Gastrocnemius medialis (tissue), 4 donors: ENCODE measurements at regions not wholly inside any gene's neighbourhood (a gene's known extent, or its start where the extent isn't known, plus 50 kb on each side); places are given as distances from the start of the nearest gene placed in this dataset.

Experiments
- CTCF ChIP-seq, 5 experiments: fragments of 450-650 bp in 3 of 5; fragments of 200-600 bp in 2 of 5; sonication (generic) in 2 of 5; IDR thresholded peaks in 4 of 5; conservative IDR thresholded peaks in 1 of 5; 1 replicate in 4 of 5; 2 replicates in 1 of 5; pipeline ENCODE4 v1.5.1; 2016 to 2019; ENCODE audit warnings: antibody characterized with exemption in 5 of 5, mild to moderate bottlenecking in 3 of 5, moderate library complexity in 3 of 5
- POLR2A ChIP-seq, 2 donors: fragments of 450-650 bp; IDR thresholded peaks; one replicate each; pipeline ENCODE4 v1.6.1; 2017; ENCODE audit warnings: antibody characterized with exemption in 2 of 2, mild to moderate bottlenecking in 2 of 2, moderate library complexity in 2 of 2

DNA sequence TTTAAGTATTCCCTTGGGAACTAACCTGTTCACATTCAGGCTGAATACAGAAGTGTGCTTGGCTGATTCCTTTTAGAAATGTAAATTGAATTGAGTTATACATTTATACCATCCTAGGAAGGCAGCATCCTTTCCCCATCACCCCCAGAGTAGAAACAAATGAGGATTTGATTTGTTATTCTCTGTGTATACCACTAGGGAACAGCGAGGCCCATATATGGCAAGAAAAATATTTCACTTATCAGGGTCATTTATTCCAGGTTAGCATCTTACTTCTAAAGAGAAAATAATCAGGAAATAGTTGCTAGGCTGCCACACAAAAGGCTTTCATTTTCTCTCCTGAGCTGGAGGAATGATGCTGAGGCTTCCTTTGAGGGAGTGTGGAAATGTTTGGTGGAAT, 516.9 kb downstream of the PIK3C3 start:
- TF ChIP-seq CTCF (IDR thresholded peaks at IDR 0.05 in 4 of 5, conservative IDR thresholded peaks at IDR 0.05 in 1 of 5) (no peak), POLR2A (IDR thresholded peaks at IDR 0.05) (no peak)
